DMS153 treated with DMSO at 0.1 percent for 48 hours (cell line): ENCODE measurements at regions not wholly inside any gene's neighbourhood (a gene's known extent, or its start where the extent isn't known, plus 50 kb on each side); places are given as distances from the start of the nearest gene placed in this dataset.
"Not testable (repeated sequence)": the region's sequence is repeated elsewhere in the genome, so short reads cannot be mapped to it uniquely, and the experiment has no call there.

Experiments used
- DNase-seq: peaks from one replicate; lab custom pipeline; 2025; ENCODE audit not compliant: unreplicated experiment; lab: John Stamatoyannopoulos, UW

DNA sequence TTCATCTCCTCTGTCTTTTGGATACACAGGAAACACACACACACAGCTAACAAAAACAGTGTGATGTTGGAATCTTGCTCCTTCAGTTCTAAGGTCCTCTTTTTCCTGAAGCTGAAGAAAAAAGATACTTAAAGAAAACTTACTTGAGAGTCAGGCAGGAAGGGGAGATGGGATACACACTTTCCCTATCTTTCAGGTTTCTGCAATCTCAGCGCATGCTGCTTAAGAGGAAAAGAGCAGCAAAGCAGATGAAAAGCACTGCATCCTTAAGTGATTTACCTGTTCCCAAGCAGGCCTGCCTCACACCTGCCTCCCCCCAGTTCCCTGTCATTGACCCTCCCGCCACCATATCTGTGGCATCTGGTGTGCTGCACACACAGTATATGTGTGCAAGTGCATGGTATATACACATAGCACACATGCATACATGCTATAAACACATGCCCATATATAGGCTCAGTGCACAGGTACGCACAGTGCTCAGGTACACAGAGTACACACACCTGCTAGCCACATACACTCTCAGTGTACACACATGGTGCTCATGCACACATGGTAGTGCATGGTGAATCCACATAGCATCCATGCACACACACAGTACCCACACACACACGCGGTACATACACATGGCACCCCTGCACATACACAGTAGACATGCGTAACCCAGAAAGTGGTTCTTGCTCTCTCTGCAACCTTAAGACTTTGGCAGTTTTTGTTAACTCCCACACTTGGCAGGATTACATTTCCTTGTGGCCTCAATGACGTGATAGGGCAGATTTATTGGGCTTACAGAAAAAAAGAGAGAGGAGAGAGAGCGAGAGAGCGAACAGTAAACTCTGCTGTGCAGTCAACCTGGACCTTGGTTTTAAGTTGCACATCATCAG is 166.9 kb downstream of the TOMM20 start:
- no peak for DNase-seq

DNA sequence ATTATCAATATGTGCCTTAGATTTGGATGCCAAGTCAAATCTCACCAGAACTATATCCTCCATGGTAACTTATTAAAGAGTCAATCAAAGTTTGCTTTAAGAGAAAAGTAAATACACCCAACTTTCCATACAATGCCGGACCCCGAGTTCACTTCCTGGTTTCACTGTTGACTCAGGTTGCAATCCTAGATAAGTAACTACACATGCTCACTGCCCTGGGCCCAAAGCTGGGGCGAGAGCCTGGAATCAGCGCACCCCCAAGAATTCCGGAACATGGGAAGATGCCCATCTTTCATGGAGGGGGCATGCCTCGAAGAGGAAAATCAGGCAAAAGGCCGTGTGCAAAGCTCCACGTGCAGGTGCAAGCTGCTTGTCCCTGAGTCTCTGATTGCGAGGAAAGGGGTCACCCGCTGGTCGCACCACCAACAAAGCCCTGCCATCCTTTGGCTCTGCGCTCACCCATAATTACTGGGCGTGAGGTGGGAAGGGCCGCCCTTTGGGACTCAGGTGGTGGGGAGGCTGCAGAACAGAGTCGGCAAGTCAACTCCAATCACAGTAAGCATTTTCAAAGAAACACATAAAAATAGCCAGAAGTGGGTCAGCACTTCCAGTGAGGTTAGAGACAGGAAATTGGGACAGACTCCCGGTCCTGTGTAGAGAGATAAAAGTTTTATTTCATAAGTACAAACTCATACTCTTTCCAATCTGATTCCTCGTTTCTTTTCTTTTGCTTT is 167.7 kb downstream of the TOMM20 start:
- DNase-seq = peak; percentile 44

DNA sequence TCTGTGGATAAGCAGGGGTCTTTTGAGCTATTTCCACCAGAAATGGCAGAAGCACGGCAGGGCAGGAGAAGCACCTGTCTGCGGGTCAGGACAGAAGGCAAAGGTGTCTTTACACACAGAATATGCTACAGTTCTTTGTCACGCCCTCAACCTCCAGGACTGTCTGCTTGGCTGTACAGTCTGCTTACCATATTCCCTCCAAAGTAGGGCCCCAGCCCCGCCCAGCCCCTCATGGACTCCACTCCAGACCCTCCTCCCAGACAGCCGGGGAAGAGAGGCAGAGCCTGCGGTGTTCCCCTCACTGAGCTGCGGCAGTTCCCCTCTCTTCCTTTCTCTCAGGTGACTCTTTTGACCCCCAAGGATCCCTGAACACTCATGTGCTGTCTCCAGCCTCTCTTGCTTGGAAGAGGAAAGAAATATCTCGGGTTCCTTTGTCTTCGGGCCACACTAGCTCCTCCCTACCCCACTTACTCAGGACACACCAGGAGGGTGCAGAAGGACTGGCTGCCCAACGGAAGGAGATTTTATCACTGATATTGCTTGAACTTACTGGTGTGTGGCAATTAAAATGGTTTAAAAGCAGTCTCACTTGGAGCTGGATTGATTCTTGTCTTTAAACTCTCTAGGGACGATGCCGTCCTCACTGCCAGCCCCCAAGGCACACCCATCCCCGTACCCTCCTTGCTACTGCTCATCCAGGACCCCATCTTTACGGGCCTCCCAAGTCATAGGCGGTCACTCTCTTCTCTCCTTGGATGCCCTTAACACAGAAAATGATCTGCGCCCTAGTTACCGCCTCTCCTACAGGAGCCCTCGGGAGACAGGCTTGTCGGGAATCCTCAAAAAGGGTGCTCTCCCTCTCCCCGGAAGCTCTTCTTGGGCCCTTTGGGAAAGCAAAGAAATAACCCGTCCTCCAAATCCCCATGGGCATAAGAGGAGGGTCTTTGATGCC is 169.7 kb downstream of the TOMM20 start:
- DNase-seq = no peak

DNA sequence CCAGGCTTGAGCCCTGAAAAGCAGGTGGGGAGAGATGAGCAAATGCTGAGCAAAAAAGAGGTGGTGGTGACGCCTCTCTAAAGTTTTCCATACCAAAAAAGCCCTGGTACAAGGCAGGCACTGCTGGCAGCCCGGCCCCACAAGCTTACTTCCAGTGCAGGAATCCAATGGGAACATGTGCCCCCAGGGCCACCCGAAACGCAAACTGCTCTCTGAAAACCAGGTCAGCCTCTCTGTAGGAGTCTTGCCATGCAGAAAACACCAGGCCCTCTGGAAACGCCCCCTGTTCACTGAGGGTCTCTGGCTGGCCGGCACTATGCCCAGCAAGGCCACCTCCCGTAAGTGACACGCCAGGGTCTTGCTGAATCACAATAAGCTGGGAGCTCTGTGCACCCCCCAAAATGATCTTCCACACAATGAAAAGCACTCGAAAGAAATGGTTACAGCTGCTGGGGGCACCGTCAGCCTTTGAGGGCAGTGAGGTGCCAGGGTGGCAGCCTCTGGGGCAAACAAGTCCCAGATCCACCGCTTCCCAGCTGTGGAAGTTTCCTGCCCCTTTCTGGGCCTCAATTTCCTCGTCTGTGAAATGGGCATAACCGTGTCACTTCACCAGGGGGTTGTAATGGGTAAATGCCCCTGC is 170.5 kb downstream of the TOMM20 start:
- no peak for DNase-seq

DNA sequence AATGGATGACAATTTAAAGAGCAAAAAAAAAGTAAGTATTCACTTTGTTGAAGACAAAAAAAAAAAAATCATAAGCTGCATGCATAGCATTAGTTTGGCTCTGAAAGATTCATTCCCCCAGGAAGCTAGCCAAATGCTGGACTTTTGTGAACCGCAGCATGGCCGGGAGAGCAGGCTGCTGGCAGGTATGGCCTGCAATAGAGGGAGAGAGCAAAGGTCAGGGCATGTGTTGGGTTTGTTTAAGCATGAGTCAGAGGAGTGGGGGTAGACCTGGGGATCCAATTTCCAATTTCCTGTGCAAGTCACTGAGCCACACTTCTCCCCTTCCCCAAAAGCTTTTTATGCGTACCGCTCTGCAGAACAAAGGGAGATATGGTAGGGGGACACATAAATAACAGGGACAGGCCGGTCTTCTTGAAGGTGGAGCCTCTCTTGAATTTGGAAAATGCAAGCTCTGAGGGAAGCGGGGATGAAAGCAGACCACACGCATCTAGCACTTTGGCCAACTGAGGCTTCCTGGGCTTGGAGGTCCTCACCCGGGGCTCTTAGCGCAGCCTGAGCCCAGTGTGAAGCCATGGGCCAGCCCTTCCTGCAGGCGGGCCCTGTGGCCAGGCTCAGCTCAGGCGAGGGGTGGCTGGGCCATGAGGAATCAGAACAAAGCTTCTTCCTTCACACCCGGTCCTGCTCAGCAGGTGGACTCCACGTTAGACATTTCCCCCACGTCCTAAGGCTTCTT is 171.1 kb downstream of the TOMM20 start:
- DNase-seq = no peak

DNA sequence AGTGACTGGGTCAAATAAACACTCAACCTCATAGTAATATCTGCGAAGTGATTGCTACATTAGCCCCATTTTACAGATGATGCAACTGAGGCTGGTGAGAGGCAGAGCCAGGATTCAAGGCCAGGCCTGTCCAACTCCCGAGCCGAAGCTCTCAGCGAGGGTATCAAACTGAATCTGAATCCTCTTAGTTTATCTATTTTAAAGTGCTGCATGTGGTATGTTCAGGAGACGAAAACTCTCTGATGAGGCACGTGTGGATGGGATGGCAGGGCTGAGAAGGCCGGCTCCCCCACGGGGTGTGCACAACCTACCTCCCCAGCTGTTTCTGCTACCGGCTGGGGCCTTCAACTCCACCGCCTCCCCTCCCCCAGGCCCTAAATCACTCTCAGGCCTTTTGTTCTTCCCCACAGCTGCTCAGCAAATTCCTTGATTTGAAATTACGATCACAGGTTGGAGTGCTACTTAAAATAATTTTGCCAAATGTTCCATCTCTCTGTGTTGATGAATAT is 171.8 kb downstream of the TOMM20 start:
- no peak for DNase-seq

DNA sequence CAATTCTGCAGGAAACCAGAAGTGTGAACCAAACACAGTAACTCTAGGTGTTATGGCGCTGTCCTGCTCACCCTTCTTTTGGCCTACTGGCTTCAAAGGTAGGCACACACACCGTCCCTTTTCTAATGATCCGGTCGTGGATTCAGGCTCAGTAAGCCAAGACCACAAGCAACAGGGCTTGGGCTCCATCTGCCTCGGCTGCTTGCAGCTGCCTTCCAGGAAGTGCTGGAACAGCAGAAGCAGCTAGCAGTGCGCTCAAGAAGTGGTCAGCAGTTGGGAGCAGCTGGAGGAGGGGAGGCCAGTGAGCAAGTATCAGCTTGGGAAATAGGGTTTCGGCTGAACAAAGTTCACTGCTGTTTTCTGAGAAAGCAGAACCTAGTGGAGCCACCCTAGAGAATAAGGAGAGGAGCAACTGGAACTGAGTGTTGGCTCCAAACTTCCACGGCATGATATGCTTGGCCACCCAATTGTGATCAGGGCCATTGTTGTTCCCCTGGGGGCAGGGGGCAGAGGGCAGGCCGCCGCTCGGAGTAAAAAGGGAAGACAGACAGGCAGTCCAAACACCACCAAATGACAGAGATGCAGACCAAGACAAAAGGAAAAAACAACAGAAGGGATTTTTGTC is 173.4 kb downstream of the TOMM20 start:
- no peak for DNase-seq

DNA sequence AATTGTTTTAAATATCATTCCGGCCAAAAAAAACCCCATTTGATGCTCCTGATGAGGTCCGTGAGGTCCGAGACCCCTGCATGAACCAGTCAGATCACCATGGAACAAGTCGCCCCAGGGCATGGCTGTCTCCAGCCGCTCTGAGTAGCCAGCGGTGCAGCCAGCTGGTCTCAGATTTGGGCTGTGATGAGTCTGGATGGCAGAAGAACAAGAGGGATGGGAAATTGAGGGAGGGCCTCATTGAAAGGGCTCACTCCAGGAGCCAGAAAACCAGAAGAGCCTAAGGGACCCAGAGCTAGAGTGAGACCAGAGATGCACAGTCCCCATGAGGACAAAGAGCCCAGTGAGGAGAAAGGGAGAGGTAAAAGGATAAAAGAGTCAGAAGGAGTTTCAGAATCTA is 174.0 kb downstream of the TOMM20 start:
- no peak for DNase-seq

DNA sequence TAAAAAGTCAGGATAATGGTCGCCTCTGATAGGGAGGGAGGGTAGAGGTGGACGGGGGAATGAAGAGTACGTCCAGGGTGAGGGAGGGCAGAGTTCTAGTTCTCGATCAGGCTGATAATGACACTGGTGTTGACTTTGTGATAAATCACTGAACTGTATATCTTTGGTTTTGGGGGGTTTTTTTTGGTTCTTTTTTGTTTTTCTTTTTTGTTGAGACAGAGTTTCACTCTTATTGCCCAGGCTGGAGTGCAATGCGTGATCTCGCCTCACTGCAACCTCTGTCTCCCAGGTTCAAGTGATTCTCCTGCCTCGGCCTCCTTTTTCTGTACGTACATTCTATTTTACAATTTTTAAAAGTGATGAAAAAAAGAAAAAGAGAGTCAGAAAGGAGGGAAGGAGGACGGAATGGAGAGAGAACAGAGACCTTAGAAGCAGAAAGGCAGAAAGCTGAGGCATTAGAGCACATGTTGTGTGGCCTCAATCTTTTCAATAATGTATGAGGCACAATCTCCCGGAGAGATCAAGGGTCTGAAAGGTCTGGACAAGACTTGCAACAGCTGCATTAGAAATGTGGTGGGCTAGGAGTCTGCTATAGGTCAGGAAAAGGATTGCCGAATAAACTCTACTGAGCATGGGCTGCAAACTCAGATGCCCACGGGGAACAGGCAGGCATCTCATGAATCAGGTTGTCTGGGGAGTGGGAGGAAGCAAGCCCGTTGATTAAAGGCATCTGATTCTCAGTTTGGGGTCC is 174.8 kb downstream of the TOMM20 start:
- DNase-seq = no peak

DNA sequence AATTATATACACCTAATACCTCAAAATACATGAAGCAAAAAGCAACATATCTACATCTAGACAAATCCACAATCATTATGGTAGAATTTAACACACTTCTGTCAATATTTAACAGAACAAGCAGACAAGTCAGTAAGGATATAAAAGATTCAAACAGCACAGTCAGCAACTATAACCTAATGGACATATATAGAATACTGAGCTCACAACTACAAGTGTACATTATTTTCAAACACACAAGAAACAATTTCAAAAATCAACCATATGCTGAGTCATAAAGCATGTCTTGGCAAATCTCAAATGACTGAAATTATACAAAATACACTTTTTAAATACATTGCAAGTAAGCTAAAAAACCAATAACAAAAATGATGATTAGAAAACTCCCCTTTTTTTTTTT is 178.0 kb downstream of the TOMM20 start:
- DNase-seq = no peak

DNA sequence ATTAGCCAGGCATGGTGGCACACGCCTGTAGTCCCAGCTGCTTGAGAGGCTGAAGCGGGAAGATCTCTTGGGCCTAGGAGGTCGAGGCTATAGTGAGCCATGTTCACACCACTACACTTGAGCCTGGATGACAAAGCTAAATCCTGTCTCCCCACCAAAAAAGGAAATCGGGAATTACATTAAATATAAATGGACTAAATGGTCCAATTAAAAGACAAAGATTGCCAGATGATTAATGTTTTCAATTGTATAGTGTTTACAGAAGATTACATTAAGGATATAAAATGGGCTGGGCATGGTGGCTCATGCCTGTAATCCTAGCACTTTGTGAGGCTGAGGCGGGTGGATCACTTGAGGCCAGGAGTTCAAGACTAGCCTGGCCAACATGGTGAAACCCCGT is 179.1 kb downstream of the TOMM20 start:
- not testable (repeated sequence) for DNase-seq

DNA sequence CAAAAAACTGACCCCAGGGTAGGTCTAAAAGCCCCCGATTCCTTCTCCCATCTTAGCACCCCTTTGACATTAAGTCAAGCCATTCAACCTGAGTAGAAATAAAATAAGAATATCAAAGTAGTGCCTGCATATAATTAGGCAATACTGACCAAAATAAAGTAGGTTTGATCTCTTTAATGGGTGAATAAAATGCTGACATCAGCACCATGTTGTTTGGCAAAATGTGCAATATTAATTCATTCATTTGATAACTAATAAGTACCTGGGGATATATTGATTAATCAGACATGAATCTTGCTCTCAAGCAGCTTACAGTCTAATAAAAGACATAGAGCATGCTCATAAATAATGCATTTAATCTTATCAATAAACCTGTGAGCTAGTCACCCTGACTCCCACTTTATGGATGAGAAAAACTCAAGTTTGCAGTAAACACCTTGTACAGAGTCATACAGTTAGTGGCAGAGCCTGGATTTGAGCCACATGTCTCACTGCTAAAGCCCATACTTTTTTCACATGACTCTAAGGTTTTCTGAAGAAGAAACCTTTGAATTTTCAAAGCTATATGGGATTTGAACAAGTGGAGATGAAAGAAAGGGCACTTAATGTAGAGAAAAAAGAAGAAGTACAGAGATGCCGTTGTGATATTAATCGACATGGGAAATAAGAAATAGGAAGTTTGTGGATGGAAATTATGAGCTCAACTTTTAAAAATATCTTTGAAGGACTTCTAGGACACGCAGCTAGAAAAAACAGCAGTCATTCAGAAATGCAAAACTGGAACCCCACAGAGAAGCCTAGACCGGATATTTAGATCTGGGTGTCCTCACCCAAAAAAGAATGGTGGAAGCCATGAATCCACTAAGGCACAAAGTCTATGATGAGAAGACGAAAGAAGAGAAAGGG is 183.9 kb downstream of the TOMM20 start:
- DNase-seq = no peak

DNA sequence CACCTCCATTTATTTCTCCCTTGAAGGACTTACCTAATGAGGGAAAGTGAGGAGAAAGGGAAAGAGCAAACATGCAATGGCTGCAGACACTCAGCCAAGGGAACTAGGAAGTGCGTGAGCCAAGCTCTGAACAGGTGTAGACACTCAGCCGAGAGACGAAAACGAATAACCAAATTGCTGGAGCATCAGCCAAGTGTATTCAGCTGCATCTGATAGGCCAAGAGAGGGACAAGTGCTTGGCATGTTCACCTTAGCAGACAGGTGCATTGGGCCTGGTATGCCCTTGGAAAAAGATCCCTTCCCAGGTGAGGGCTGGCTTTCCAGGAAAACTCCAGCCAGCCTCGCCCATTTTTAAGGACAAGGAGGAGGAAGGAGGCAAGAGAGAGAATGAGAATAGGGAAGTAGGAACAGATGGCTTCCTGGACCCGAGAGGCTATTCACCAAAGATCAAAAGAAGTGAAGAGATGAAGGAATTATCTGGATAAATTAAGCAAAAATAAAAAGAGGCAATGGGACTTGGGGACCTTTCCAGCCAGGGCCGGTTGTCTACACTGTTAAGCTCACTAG is 184.7 kb downstream of the TOMM20 start:
- no peak for DNase-seq

DNA sequence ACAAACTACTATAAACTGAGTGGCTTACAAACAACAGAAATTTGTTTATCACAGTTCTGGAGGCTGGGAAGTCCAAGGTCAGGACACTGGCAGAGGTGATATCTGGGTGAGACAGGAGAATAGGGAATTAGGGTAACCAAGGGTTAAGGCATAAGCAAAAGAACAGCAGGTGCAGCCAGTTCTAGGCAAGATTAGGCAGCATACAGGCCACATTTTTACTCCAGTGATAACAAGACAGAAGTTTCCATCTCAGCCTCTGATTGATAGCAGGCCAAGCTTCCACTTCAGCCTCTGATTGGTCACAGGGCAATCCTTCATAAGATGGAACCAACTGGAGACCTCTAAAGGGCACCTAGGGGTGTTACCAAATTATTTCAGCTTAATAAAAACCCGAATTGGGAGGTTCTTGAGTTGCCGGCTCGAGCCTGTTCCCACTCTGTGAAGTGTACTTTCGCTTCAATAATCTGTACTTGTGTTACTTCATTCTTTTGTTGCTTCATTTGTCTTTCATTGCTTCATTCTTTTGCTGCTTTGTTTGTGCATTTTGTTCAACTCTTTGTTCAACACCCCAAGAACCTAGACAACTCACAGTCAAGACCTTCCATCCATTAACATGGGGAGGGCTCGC is 185.6 kb downstream of the TOMM20 start:
- DNase-seq = no peak

DNA sequence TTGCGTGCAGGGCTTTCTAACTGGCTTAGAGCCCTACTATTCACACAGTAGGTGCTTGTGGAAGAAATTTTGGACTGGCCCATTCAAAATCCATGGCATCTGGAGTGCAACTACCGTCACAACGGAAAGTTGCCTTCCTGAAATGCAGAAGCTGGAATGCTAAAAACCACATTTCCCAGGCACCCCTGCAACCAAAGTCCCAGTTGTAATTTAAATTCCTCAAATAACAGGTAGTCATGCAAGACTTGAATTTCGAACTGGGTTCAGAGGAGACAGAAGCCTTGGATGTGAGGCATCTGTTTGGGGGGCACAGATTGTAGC is 186.7 kb downstream of the TOMM20 start:
- no peak for DNase-seq

DNA sequence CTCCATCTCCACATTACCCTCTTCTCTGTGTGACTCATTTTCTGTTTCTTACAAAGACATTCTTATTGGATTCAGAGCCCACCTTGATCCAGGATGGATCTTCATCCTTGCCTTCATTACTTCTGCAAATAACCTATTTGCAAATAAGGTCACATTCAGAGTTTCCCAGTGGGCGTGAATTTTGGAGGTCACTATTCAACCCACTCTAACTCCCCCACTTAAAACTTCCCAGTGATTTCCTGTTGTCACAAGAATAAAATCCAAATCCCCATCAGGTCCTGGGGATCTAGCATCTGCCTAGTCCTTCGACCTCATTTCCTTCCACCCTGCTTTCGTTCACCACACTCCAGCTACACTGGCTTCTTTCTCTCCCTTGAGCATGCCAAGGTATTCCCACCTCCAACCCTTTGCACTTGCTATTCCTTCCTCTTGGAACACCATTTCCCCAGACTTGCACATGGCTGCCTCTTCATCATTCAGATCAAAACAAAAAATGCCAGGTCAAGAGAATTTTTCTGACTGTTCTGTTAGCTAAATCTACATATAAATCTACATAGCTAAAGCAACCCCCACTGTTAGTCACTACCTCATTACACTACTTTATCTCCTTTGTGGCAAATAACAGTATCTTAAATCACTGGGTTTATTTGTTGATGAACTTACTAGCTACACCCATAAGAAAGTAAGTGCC is 187.2 kb downstream of the TOMM20 start:
- DNase-seq = no peak

DNA sequence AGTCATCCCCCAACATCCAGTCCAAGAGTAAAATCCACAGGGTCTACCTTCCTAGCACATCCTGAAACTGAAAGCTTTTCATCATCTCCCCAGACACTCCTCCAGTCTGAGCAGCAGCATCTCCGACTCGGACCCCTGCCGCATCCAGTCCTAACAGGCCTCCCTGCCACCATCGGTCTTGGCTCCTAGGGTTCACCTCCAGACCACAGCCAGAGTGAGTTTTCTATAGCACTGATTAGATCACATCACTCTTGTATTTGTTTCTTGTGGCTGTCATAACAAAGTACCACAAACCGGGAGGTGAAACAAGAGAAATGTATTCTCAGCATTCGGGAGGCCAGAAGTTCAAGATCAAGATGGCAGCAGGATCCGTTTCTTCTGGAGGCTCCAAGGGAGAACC is 187.8 kb downstream of the TOMM20 start:
- no peak for DNase-seq
